Vagina (tissue), 2 donors: ENCODE measurements at regions not wholly inside any gene's neighbourhood (a gene's known extent, or its start where the extent isn't known, plus 50 kb on each side); places are given as distances from the start of the nearest gene placed in this dataset.
"Not testable (repeated sequence)": the region's sequence is repeated elsewhere in the genome, so short reads cannot be mapped to it uniquely, and the experiment has no call there.

Source experiments
- DNase-seq, 2 donors: peaks; one replicate each; pipeline ENCODE4 v3.0.0-alpha.2; 2017; ENCODE audit errors: extremely low spot score in 2 of 2
- H3K27ac ChIP-seq: fragments of 200-600 bp; sonication (generic); one replicate; pipeline ENCODE4 v1.5.1; 2019
- H3K27me3 ChIP-seq: fragments of 200-600 bp; sonication (generic); one replicate; pipeline ENCODE4 v1.5.1; 2019
- H3K36me3 ChIP-seq, 2 donors: fragments of 200-600 bp; sonication (generic); one replicate each; pipeline ENCODE4 v1.5.1; 2017 to 2019
- H3K4me1 ChIP-seq: fragments of 200-600 bp; sonication (generic); one replicate; pipeline ENCODE4 v1.5.1; 2019
- H3K4me3 ChIP-seq, 2 donors: fragments of 200-600 bp; sonication (generic); 1 replicate in 1 of 2; 2 replicates in 1 of 2; pipeline ENCODE4 v1.5.1; 2016 to 2019
- H3K9me3 ChIP-seq: fragments of 200-600 bp; sonication (generic); one replicate; pipeline ENCODE4 v1.5.1; 2019
- CTCF ChIP-seq, 3 experiments: fragments of 450-650 bp in 2 of 3; fragments of 200-600 bp in 1 of 3; sonication (generic) in 1 of 3; IDR thresholded peaks; one replicate each; pipeline ENCODE4 v1.5.1; 2017 to 2019; ENCODE audit warnings: antibody characterized with exemption in 3 of 3, mild to moderate bottlenecking in 2 of 3, moderate library complexity in 2 of 3
- POLR2A ChIP-seq, 2 donors: fragments of 450-650 bp; IDR thresholded peaks; one replicate each; pipeline ENCODE4 v1.6.1; 2017; ENCODE audit warnings: antibody characterized with exemption in 2 of 2, mild to moderate bottlenecking in 2 of 2, moderate library complexity in 2 of 2
- POLR2AphosphoS5 ChIP-seq, 2 donors: sonication (generic); formaldehyde crosslinking; IDR thresholded peaks; one replicate each; pipeline ENCODE4 v1.9.0; 2017; ENCODE audit warnings: antibody characterized with exemption in 2 of 2, mild to moderate bottlenecking in 2 of 2, low read depth in 1 of 2; ENCODE audit not compliant: insufficient read depth in 1 of 2
- intact Hi-C: fragments of 100-400 bp; cut with DNase I; formaldehyde crosslinking; loops from one replicate; pipeline ENCODE4 v1.15.1; 2023

- Histone ChIP-seq H3K27me3 (no peaks in the 10 kb centered on the region), H3K4me1 (peaks cover 18% of the 10 kb centered on the region), H3K27ac (no peak overlapping the region), H3K36me3 (no peaks in the 10 kb centered on the region), H3K4me3 (no peak overlapping the region), H3K9me3 (no peaks in the 10 kb centered on the region)
- intact Hi-C loops = no loop called here
- no peak for TF ChIP-seq POLR2A (IDR thresholded peaks at IDR 0.05)
- no peak for TF ChIP-seq CTCF (IDR thresholded peaks at IDR 0.05)
- TF ChIP-seq POLR2AphosphoS5 (IDR thresholded peaks at IDR 0.05; ENCODE audit: insufficient read depth in 1 of 2, low read depth in 1 of 2) = no peak
- no peak for DNase-seq
These were observed 62.4 kb upstream of the BCL2L14 start for GRCh38 chr12:12008232-12008850.

GRCh38 chr12:12008931-12009611 is 61.7 kb upstream of the BCL2L14 start:
- Histone ChIP-seq H3K27ac (no peak overlapping the region), H3K4me1 (peaks cover 18% of the 10 kb centered on the region), H3K36me3 (no peaks in the 10 kb centered on the region), H3K4me3 (no peak overlapping the region), H3K9me3 (no peaks in the 10 kb centered on the region), H3K27me3 (no peaks in the 10 kb centered on the region)
- intact Hi-C loops = no loop called here
- TF ChIP-seq POLR2AphosphoS5 (IDR thresholded peaks at IDR 0.05; ENCODE audit: insufficient read depth in 1 of 2, low read depth in 1 of 2) = no peak
- no peak for TF ChIP-seq POLR2A (IDR thresholded peaks at IDR 0.05)
- TF ChIP-seq CTCF (IDR thresholded peaks at IDR 0.05) = no peak
- no peak for DNase-seq

- intact Hi-C loops, H3K27ac ChIP-seq, DNase-seq, H3K27me3 ChIP-seq, H3K36me3 ChIP-seq, H3K9me3 ChIP-seq: not testable (repeated sequence)
- Histone ChIP-seq H3K4me3 (peak overlapping the region in 1 of 2 donors; percentile 28), H3K4me1 (peaks cover 18% of the 10 kb centered on the region)
These were observed 60.9 kb upstream of the BCL2L14 start for GRCh38 chr12:12009749-12010276.

GRCh38 chr12:12010277-12011039 is 60.3 kb upstream of the BCL2L14 start:
- Histone ChIP-seq H3K9me3 (no peaks in the 10 kb centered on the region), H3K4me1 (peaks cover 18% of the 10 kb centered on the region), H3K27me3 (no peaks in the 10 kb centered on the region), H3K4me3 (peak overlapping the region in 1 of 2 donors; percentile 28), H3K36me3 (no peaks in the 10 kb centered on the region), H3K27ac (no peak overlapping the region)
- intact Hi-C loops = no loop called here
- no peak for DNase-seq
- TF ChIP-seq CTCF (IDR thresholded peaks at IDR 0.05) (no peak), POLR2A (IDR thresholded peaks at IDR 0.05) (no peak), POLR2AphosphoS5 (IDR thresholded peaks at IDR 0.05; ENCODE audit: insufficient read depth in 1 of 2, low read depth in 1 of 2) (peak in 1 of 2 donors; percentile 31)

GRCh38 chr12:12011880-12012260 is 58.9 kb upstream of the BCL2L14 start:
- Histone ChIP-seq H3K36me3 (no peaks in the 10 kb centered on the region), H3K9me3 (no peaks in the 10 kb centered on the region), H3K4me1 (peaks cover 20% of the 10 kb centered on the region), H3K4me3 (no peak overlapping the region), H3K27me3 (no peaks in the 10 kb centered on the region), H3K27ac (no peak overlapping the region)
- DNase-seq = no peak
- intact Hi-C loops = no loop called here
- TF ChIP-seq POLR2AphosphoS5 (IDR thresholded peaks at IDR 0.05; ENCODE audit: insufficient read depth in 1 of 2, low read depth in 1 of 2) (no peak), POLR2A (IDR thresholded peaks at IDR 0.05) (no peak), CTCF (IDR thresholded peaks at IDR 0.05) (no peak)
